GM12873 (cell line): ENCODE measurements at regions not wholly inside any gene's neighbourhood (a gene's known extent, or its start where the extent isn't known, plus 50 kb on each side); places are given as distances from the start of the nearest gene placed in this dataset.

Experiments
- CTCF ChIP-seq: IDR thresholded peaks from 2 replicates; pipeline ENCODE4 v1.5.1; 2012; ENCODE audit warnings: low read depth, mild to moderate bottlenecking, moderate library complexity, low read length, control low read depth; ENCODE audit not compliant: insufficient read depth; ENCODE audit errors: missing control alignments

DNA sequence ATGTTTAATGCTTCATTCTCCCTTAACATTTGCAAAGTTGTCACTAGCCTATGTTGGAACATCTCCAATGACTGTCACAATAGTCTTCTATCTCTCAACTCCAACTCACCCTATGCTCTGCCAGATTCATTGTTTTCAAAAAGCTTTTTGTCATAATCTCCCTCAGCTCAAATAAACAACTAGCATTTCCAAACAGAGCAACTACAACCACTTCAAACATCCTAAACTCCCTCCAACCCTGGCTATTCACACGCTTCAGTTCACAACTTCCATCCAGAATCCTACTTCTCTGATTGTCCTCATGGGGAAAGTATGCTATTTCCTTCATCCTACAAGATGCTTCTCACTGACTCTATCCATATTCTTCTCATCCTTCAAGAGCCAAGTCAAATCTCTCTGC lies 139.2 kb upstream of the VRK2 start:
- TF ChIP-seq CTCF = no peak

DNA sequence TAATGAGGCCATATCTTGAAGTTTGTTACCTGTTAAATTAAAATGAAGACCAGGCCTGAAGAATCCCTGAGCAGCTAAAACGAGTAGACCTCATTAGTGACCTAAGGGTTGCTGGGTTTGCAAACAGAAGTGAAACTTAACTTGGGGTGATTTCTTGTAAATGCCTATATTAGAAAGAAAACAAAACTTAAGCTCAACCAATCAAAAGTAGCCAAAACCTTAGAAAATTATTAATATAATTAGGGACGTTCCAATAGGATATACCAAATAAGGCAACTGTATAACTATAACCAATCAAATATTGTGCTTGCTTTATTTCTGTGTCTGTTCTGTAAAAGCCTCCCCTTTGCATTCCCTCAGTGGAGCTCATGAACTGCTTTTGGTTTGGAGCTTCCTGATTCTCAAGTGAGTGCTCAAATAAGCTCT lies 137.9 kb upstream of the VRK2 start:
- no peak for TF ChIP-seq CTCF

DNA sequence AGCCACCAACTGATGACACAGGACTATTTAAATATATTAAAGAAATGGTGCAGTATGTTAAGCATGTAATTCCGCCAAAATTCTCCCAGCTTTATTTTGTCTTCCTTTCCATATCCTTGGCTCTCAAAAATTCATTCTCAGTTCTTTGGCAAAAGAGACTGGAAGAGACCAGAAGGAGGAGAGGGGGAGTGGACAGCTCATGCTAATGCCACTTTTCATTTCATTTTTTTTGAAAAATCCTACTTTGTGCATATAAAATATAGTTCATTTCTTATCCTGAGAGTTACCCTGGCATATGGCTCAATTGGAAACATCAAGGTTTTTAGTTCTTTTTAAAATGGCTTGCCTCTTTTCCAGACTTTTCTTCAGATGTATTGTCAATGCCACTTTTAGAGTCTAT lies 128.5 kb upstream of the VRK2 start:
- TF ChIP-seq CTCF = no peak

DNA sequence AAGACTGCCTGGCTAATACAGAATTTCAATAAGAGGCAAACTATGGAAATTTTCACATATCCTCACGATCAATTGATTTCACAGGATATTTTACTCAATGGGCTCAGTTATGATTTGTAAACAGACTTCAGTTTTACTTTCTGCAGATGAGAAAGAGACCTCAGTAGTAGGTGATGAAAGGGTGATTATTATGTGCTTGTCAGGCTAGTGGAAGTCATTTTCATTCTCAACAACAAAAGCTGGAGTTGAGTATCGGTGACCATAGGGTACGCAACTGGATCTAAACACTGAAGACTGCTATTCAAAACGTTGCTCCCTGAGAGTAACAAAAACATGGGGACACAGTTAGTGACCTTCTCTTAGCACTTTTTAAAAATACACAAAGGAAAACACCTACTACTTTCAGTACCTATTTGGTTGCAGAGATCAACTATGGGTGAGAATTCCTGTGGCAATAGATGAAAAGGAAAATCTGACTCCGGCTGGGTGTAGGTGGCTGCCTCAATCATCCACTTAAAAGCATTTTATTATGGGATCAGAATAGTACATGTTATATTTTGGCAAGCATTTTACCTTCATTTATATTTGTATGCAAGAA lies 126.2 kb upstream of the VRK2 start:
- no peak for TF ChIP-seq CTCF

- TF ChIP-seq CTCF = no peak
These were observed 111.9 kb upstream of the VRK2 start for GRCh38 chr2:57934659-57935058.

DNA sequence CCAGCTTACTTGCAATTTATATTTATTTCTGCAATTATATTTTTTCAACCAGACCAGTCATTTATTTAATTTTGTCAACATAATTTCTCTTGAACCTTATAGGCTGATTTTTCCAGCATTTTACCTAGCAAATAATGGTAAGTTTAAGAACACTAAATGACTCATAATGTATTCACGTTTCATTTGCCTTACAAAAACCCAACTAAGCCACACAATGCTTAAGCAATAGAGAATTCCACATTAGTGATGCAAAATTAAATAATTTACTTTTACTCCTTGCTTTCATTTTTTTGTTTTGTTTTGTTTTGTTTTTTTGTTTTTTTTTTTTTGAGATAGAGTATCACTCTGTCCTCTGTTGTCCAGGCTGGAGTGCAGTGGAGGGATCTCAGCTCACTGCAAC lies 110.4 kb upstream of the VRK2 start:
- no peak for TF ChIP-seq CTCF

- no peak for TF ChIP-seq CTCF
These were observed 109.2 kb upstream of the VRK2 start for GRCh38 chr2:57937456-57937855.
